ENCODE measurements at regions not wholly inside any gene's neighbourhood (a gene's known extent, or its start where the extent isn't known, plus 50 kb on each side); places are given as distances from the start of the nearest gene placed in this dataset.

DNA sequence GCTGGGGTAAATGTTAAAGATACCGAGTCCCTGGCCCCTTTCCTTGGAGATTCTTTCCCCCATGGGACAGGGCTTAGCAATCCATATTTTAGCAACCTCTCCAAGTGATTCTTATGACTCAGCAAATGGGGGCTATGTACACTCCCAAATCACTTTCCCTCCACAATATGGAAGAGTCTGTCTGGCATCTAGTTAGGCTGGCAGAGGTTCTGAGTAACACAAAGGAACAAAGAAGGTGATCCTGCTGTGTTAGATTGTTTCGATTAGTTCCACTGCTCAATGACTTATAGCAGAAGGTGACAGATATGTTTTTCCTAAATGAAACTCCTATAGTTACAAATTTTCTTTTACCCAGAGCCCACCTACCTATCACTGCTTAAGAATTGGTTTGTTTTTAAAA lies 154.0 kb upstream of the SYT13 start:
- H3K36me3 ChIP-seq = no peaks in the 10 kb centered on the region
- peaks cover 0 to 3% of the 10 kb centered on the region in 2 donors for H3K9me3 ChIP-seq
- H3K4me1 ChIP-seq (ENCODE audit: insufficient read depth) = no peaks in the 10 kb centered on the region
- no peak overlapping the region for H3K4me3 ChIP-seq
- no peaks in the 10 kb centered on the region for H3K27me3 ChIP-seq
- 88 to 90% (median 89%) methylated on average over 2 of the region's 2 CpGs for WGBS, 3 donors
- intact Hi-C loops (cut with DNase I) = no loop called here
- DNase-seq = no peak
- H3K27ac ChIP-seq = no peak overlapping the region
- no peak for TF ChIP-seq EP300 (IDR thresholded peaks at IDR 0.05)
- TF ChIP-seq, protein P1, sequence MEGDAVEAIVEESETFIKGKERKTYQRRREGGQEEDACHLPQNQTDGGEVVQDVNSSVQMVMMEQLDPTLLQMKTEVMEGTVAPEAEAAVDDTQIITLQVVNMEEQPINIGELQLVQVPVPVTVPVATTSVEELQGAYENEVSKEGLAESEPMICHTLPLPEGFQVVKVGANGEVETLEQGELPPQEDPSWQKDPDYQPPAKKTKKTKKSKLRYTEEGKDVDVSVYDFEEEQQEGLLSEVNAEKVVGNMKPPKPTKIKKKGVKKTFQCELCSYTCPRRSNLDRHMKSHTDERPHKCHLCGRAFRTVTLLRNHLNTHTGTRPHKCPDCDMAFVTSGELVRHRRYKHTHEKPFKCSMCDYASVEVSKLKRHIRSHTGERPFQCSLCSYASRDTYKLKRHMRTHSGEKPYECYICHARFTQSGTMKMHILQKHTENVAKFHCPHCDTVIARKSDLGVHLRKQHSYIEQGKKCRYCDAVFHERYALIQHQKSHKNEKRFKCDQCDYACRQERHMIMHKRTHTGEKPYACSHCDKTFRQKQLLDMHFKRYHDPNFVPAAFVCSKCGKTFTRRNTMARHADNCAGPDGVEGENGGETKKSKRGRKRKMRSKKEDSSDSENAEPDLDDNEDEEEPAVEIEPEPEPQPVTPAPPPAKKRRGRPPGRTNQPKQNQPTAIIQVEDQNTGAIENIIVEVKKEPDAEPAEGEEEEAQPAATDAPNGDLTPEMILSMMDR (IDR thresholded peaks at IDR 0.05) = no peak
- TF ChIP-seq POLR2A (IDR thresholded peaks at IDR 0.05) = no peak

DNA sequence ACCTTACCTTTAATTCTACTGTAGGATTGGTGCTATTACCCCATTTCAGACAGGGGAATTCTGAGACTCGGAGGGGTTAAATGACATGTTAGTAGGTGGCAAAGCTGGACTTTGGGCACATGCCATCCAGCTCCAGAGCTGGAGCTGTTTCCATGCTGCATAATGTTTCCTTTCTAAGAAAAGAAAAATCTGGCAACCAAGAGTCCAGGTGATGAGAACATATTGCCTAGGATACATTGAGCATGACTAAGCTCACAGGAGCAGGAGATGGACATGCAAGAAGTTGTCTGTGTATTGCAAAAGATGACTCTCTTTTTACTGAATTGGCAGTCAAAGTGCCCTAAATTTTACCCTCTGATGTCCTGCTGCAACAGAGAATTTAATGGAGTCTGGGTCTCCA lies 150.8 kb upstream of the SYT13 start:
- H3K4me1 ChIP-seq (ENCODE audit: insufficient read depth) = no peaks in the 10 kb centered on the region
- H3K27me3 ChIP-seq = no peaks in the 10 kb centered on the region
- no peak overlapping the region for H3K27ac ChIP-seq
- WGBS, 3 donors = 86 to 89% (median 88%) methylated on average over 1 of the region's 1 CpG
- intact Hi-C loops (cut with DNase I) = no loop called here
- no peaks in the 10 kb centered on the region for H3K36me3 ChIP-seq
- peaks cover 0 to 3% of the 10 kb centered on the region in 2 donors for H3K9me3 ChIP-seq
- TF ChIP-seq EP300 (IDR thresholded peaks at IDR 0.05) (no peak), POLR2A (IDR thresholded peaks at IDR 0.05) (no peak)
- TF ChIP-seq, protein P1 (IDR thresholded peaks at IDR 0.05) = no peak
- H3K4me3 ChIP-seq = no peak overlapping the region
- no peak for DNase-seq

- H3K9me3 ChIP-seq = peaks cover 0 to 3% of the 10 kb centered on the region in 2 donors
- H3K27me3 ChIP-seq = no peaks in the 10 kb centered on the region
- intact Hi-C loops (cut with DNase I) = no loop called here
- no peaks in the 10 kb centered on the region for H3K4me1 ChIP-seq (ENCODE audit: insufficient read depth)
- no peaks in the 10 kb centered on the region for H3K36me3 ChIP-seq
- TF ChIP-seq POLR2A (IDR thresholded peaks at IDR 0.05) (no peak), EP300 (IDR thresholded peaks at IDR 0.05) (no peak)
- TF ChIP-seq, protein P1 (IDR thresholded peaks at IDR 0.05) = no peak
- no peak for DNase-seq
- no peak overlapping the region for H3K27ac ChIP-seq
- WGBS, 3 donors = 34 to 42% (median 37%) methylated on average over 2 of the region's 2 CpGs
- no peak overlapping the region for H3K4me3 ChIP-seq
These were observed 150.0 kb upstream of the SYT13 start for GRCh38 chr11:45436118-45436517.

- no peak for DNase-seq
- intact Hi-C loops (cut with DNase I) = no loop called here
- peaks cover 0 to 3% of the 10 kb centered on the region in 2 donors for H3K9me3 ChIP-seq
- H3K27ac ChIP-seq = no peak overlapping the region
- TF ChIP-seq, protein P1 (IDR thresholded peaks at IDR 0.05) = no peak
- TF ChIP-seq EP300 (IDR thresholded peaks at IDR 0.05) (no peak), POLR2A (IDR thresholded peaks at IDR 0.05) (no peak)
- H3K27me3 ChIP-seq = no peaks in the 10 kb centered on the region
- H3K4me3 ChIP-seq = no peak overlapping the region
- no peaks in the 10 kb centered on the region for H3K4me1 ChIP-seq (ENCODE audit: insufficient read depth)
- WGBS, 3 donors = 56 to 77% (median 59%) methylated on average over 3 of the region's 3 CpGs
- no peaks in the 10 kb centered on the region for H3K36me3 ChIP-seq
These were observed 149.6 kb upstream of the SYT13 start for GRCh38 chr11:45435706-45436105.

DNA sequence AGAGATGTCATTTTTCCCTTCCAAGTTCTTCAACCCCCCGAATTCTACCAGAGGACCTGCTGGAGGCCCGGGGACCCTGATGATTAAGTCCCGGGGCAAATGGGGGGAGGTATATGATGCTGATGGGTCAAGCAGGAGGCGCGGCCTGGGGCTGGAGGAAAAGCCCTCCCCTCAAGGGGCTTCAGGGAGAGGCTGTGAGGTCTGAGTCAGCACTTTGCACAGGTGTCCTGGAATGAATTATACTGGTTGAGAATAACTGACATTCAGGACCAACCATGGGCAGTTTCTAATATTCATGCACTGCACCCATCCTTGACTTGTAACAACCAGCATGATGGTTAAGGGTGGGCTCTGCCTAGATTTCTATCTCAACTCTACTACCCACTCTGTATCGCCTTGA lies 146.8 kb upstream of the SYT13 start:
- no peak overlapping the region for H3K27ac ChIP-seq
- H3K36me3 ChIP-seq = no peaks in the 10 kb centered on the region
- no peak overlapping the region for H3K4me3 ChIP-seq
- H3K9me3 ChIP-seq = no peaks in the 10 kb centered on the region
- no peaks in the 10 kb centered on the region for H3K4me1 ChIP-seq (ENCODE audit: insufficient read depth)
- H3K27me3 ChIP-seq = no peaks in the 10 kb centered on the region
- DNase-seq = no peak
- intact Hi-C loops (cut with DNase I) = no loop called here
- WGBS, 3 donors = 88 to 91% (median 90%) methylated on average over 6 of the region's 6 CpGs
- TF ChIP-seq EP300 (IDR thresholded peaks at IDR 0.05) = no peak
- no peak for TF ChIP-seq POLR2A (IDR thresholded peaks at IDR 0.05)
- TF ChIP-seq, protein P1 (IDR thresholded peaks at IDR 0.05) = no peak
